Neural progenitor cell (in vitro differentiated cells): ENCODE measurements at regions not wholly inside any gene's neighbourhood (a gene's known extent, or its start where the extent isn't known, plus 50 kb on each side); places are given as distances from the start of the nearest gene placed in this dataset.

Experiments
- DNase-seq: peaks from one replicate; pipeline ENCODE4 v3.0.0-alpha.2; 2016; ENCODE audit warnings: low spot score
- H2AFZ ChIP-seq: fragments of 200-600 bp; sonication (generic); replicated peaks from 2 replicates; pipeline ENCODE4 v1.6.1; 2016; ENCODE audit warnings: antibody characterized with exemption
- H3F3A ChIP-seq: fragments of 200-600 bp; sonication (generic); 2 replicates; pipeline ENCODE4 v1.6.1; 2016; ENCODE audit warnings: antibody characterized with exemption, low read depth
- H3K27ac ChIP-seq: fragments of 200-600 bp; sonication (generic); 2 replicates; pipeline ENCODE4 v1.5.1; 2016; ENCODE audit warnings: mild to moderate bottlenecking
- H3K27me3 ChIP-seq: fragments of 200-600 bp; sonication (generic); 2 replicates; pipeline ENCODE4 v1.6.1; 2016; ENCODE audit warnings: mild to moderate bottlenecking, moderate library complexity
- H3K36me3 ChIP-seq: fragments of 200-600 bp; sonication (generic); 2 replicates; pipeline ENCODE4 v1.5.1; 2016
- H3K4me1 ChIP-seq: fragments of 200-600 bp; sonication (generic); 2 replicates; pipeline ENCODE4 v1.6.1; 2016; ENCODE audit warnings: mixed run types
- H3K4me2 ChIP-seq: fragments of 200-600 bp; sonication (generic); 2 replicates; pipeline ENCODE4 v1.6.1; 2016
- H3K4me3 ChIP-seq: fragments of 200-600 bp; sonication (generic); 2 replicates; pipeline ENCODE4 v1.5.1; 2016
- H3K79me2 ChIP-seq: fragments of 200-600 bp; sonication (generic); 2 replicates; pipeline ENCODE4 v1.6.1; 2016; ENCODE audit warnings: low read depth
- H3K9ac ChIP-seq: fragments of 200-600 bp; sonication (generic); 2 replicates; pipeline ENCODE4 v1.6.1; 2016
- H3K9me3 ChIP-seq: fragments of 200-600 bp; sonication (generic); 2 replicates; pipeline ENCODE4 v1.5.1; 2016; ENCODE audit warnings: low read depth
- H4K20me1 ChIP-seq: fragments of 200-600 bp; sonication (generic); 2 replicates; pipeline ENCODE4 v1.6.1; 2016; ENCODE audit warnings: low read depth
- H3K27ac Mint-ChIP-seq: 3 replicates; pipeline ENCODE4 v1.8.0; 2021; ENCODE audit warnings: mixed read lengths
- H3K27me3 Mint-ChIP-seq: 2 replicates; pipeline ENCODE4 v1.8.0; 2022; ENCODE audit warnings: low read depth, mild to moderate bottlenecking, inconsistent platforms, moderate library complexity, mixed read lengths; ENCODE audit not compliant: insufficient read depth
- H3K36me3 Mint-ChIP-seq: 3 replicates; pipeline ENCODE4 v1.8.0; 2021; ENCODE audit warnings: mixed read lengths
- H3K4me1 Mint-ChIP-seq: 3 replicates; pipeline ENCODE4 v1.8.0; 2021; ENCODE audit warnings: mixed read lengths
- H3K4me3 Mint-ChIP-seq: 3 replicates; pipeline ENCODE4 v1.8.0; 2021; ENCODE audit warnings: mild to moderate bottlenecking, moderate library complexity, mixed read lengths
- H3K9me3 Mint-ChIP-seq: 3 replicates; pipeline ENCODE4 v1.8.0; 2020; ENCODE audit warnings: mixed read lengths
- CTCF ChIP-seq: fragments of 200-600 bp; sonication (generic); IDR thresholded peaks from 2 replicates; pipeline ENCODE4 v1.5.1; 2017; ENCODE audit warnings: antibody characterized with exemption, mild to moderate bottlenecking
- EZH2 ChIP-seq: fragments of 200-600 bp; sonication (generic); IDR thresholded peaks from 2 replicates; pipeline ENCODE4 v1.6.1; 2017; ENCODE audit warnings: antibody characterized with exemption, mild to moderate bottlenecking, moderate library complexity
- EZH2phosphoT487 ChIP-seq: fragments of 200-600 bp; sonication (generic); IDR thresholded peaks from 2 replicates; pipeline ENCODE4 v1.6.1; 2017; ENCODE audit warnings: antibody characterized with exemption

- Histone ChIP-seq H3K4me3 (no peak overlapping the region), H3F3A (no peaks in the 10 kb centered on the region), H3K4me1 (peaks cover 8% of the 10 kb centered on the region), H4K20me1 (no peaks in the 10 kb centered on the region), H3K9me3 (peaks cover 3% of the 10 kb centered on the region), H3K9ac (no peak overlapping the region), H3K27ac (no peak overlapping the region), H3K36me3 (no peaks in the 10 kb centered on the region), H3K27me3 (no peaks in the 10 kb centered on the region), H2AFZ (no peak overlapping the region), H3K79me2 (no peaks in the 10 kb centered on the region), H3K4me2 (no peak overlapping the region)
- DNase-seq, result no peak
- Mint-ChIP-seq H3K36me3 (peaks cover 7% of the 10 kb centered on the region), H3K9me3 (peaks cover 19% of the 10 kb centered on the region), H3K4me1 (no peaks in the 10 kb centered on the region), H3K4me3 (no peak overlapping the region), H3K27ac (no peak overlapping the region), H3K27me3 (no peaks in the 10 kb centered on the region)
- TF ChIP-seq EZH2, result no peak
- TF ChIP-seq EZH2phosphoT487, result no peak
- TF ChIP-seq CTCF, result no peak
These were observed 103.5 kb downstream of the RFPL4B start for GRCh38 chr6:112450663-112451062.

GRCh38 chr6:112457886-112458285 lies 110.8 kb downstream of the RFPL4B start:
- H3F3A ChIP-seq, result no peaks in the 10 kb centered on the region
- no peaks in the 10 kb centered on the region for H3K79me2 ChIP-seq
- peak overlapping the region; percentile 30 for H2AFZ ChIP-seq
- no peaks in the 10 kb centered on the region for H3K27me3 ChIP-seq
- H3K4me3 Mint-ChIP-seq, result no peak overlapping the region
- H3K27ac ChIP-seq, result no peak overlapping the region
- H3K9ac ChIP-seq, result no peak overlapping the region
- H3K36me3 Mint-ChIP-seq, result no peaks in the 10 kb centered on the region
- H3K36me3 ChIP-seq, result no peaks in the 10 kb centered on the region
- no peak overlapping the region for H3K4me3 ChIP-seq
- no peaks in the 10 kb centered on the region for H3K27me3 Mint-ChIP-seq
- H4K20me1 ChIP-seq, result no peaks in the 10 kb centered on the region
- H3K4me1 Mint-ChIP-seq, result no peaks in the 10 kb centered on the region
- no peak overlapping the region for H3K27ac Mint-ChIP-seq
- no peaks in the 10 kb centered on the region for H3K9me3 ChIP-seq
- TF ChIP-seq EZH2phosphoT487 (no peak), EZH2 (no peak), CTCF (no peak)
- no peaks in the 10 kb centered on the region for H3K9me3 Mint-ChIP-seq
- no peaks in the 10 kb centered on the region for H3K4me1 ChIP-seq
- no peak for DNase-seq
- no peak overlapping the region for H3K4me2 ChIP-seq

GRCh38 chr6:112459758-112460304 lies 112.7 kb downstream of the RFPL4B start:
- H3K9me3 Mint-ChIP-seq, result no peaks in the 10 kb centered on the region
- Histone ChIP-seq H3K4me3 (no peak overlapping the region), H3K4me1 (no peaks in the 10 kb centered on the region), H3K27ac (no peak overlapping the region), H3K27me3 (no peaks in the 10 kb centered on the region), H3F3A (no peaks in the 10 kb centered on the region), H3K36me3 (no peaks in the 10 kb centered on the region), H3K9me3 (no peaks in the 10 kb centered on the region), H2AFZ (no peak overlapping the region), H3K79me2 (no peaks in the 10 kb centered on the region), H3K4me2 (no peak overlapping the region), H4K20me1 (no peaks in the 10 kb centered on the region), H3K9ac (no peak overlapping the region)
- H3K36me3 Mint-ChIP-seq, result no peaks in the 10 kb centered on the region
- H3K27ac Mint-ChIP-seq, result no peak overlapping the region
- no peak overlapping the region for H3K4me3 Mint-ChIP-seq
- DNase-seq, result no peak
- peaks cover 3% of the 10 kb centered on the region for H3K27me3 Mint-ChIP-seq
- TF ChIP-seq CTCF, result no peak
- TF ChIP-seq EZH2, result no peak
- no peak for TF ChIP-seq EZH2phosphoT487
- no peaks in the 10 kb centered on the region for H3K4me1 Mint-ChIP-seq
